ENCODE measurements at regions not wholly inside any gene's neighbourhood (a gene's known extent, or its start where the extent isn't known, plus 50 kb on each side); places are given as distances from the start of the nearest gene placed in this dataset.

DNA sequence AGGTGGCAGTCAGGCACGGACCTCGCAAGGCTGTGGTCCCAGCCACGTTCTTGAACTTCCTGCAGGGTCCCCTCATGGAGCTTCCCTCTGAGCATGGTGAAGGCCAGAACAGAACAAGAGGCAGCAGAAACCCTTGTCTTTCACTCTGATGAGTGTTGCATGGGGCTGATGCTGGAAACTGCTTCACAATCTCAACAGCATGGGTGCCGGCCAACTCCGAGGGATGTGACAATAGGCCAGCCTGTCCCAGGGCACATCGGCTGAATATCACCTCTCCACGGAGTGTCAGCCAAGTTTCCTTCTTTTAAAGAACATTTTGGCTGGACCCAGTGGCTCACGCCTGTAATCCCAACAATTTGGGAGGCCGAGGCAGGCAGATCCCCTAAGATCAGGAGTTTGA lies 173.9 kb downstream of the FOXO1 start:
- no peak for DNase-seq

GRCh38 chr13:40494513-40494912 lies 171.9 kb downstream of the FOXO1 start:
- DNase-seq: no peak

GRCh38 chr13:40494946-40495620 lies 171.4 kb downstream of the FOXO1 start:
- no peak for DNase-seq

DNA sequence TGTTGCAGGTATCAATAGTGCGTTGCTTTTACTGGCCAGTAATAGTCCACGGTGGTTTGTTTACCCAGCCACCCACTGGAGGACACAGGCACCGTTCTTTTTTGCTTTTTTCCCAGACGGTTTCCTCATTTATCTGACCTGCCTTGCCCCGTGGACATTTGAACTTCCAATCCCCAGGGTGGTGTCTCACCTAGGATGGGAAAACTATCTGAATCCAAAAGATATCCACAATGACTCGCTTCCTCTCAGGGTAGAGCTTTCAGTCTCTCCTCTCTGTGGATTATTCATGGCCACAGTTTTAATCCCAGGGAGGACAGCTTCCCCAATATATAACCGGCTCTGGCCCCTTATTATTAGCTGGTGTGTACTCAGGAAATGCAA lies 170.8 kb downstream of the FOXO1 start:
- DNase-seq: no peak

DNA sequence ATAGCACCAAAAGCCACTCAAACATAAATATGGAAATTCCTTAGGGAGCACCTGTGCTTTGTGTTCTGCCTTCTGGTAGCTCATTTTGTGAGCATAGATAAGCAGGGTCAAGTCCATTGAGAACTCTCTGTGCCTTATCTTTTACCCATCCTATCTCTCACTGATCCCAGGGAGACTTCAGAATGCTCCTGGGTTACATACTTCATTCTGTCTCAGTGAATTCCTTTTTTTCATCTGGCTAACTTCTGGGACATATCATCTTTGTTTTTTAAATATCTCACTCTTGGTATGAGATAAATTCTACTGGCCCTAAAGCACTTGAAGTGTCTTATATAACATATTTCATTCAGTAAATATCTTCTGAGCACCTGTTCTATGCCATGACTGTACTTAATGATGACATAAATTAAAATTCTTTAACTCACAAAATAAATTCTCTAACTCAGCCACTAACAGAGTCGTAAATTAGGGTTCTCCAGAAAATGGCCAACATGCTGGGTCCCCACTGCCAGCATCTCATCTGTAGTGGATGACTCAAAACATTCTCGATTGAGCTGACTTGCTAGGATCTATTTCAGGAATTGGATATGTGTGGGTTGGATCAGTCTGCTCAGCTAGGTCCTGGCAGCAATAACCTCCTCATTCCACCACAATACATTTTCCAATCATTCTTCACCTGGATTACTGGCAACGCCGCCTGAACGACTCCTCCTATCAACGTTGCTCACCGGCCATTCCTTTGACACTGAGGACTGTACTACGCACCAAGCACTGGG lies 170.2 kb downstream of the FOXO1 start:
- DNase-seq: no peak

DNA sequence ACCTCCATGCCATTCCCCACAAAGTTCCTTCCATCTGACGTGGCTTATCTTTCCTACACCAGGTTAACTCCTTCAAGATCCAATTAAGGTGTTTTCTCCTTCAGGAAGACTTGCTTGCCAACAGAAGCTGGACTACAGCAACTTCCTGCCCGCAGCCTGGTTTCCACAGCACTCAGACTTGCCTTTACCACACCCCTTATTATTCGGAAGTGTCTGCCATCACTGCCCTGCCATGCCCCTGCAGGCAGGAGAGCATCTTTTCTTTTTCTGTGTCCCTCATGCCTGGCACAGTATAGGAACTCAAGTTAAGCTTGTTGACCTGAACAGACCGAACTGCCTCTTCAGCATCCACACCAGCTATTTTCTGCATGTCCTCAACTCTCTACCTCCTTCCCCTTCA lies 168.0 kb downstream of the FOXO1 start:
- DNase-seq: no peak

- DNase-seq: no peak
Measured at GRCh38 chr13:40502236-40502635, 164.2 kb downstream of the FOXO1 start.

- no peak for DNase-seq
Measured at GRCh38 chr13:40503011-40503410, 163.4 kb downstream of the FOXO1 start.

DNA sequence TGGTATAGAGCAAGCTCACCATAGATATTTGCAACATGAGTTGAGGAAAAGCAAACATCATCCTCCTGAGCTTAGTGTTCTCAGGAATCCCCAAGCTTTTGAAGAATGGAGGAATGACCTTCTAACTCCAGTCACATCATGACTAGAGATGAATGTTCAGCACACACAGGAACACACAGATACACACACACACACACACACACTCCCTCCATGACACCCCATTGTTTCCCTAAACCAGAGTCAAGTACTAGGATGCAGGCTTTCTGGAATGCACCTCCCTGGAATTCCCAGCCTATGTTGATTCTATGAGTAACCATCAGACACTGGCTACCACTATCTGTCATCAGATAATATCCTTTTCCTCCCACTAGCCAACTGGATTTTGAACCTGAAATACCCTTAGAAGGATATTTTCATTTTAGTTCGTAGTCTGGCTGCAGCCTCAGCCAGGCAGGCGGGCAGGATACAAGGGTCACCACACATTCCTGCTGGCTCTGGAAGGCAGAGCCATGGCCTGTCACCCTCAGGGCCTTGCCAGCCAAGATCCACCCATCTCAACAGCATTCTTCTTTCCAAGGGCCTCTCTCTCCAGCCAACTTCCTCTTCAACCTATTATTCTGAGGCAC lies 162.4 kb downstream of the FOXO1 start:
- no peak for DNase-seq

- DNase-seq: no peak
Measured at GRCh38 chr13:40504641-40505040, 161.8 kb downstream of the FOXO1 start.

GRCh38 chr13:40505196-40505595 lies 161.2 kb downstream of the FOXO1 start:
- no peak for DNase-seq
